ENCODE measurements at regions not wholly inside any gene's neighbourhood (a gene's known extent, or its start where the extent isn't known, plus 50 kb on each side); places are given as distances from the start of the nearest gene placed in this dataset.

DNA sequence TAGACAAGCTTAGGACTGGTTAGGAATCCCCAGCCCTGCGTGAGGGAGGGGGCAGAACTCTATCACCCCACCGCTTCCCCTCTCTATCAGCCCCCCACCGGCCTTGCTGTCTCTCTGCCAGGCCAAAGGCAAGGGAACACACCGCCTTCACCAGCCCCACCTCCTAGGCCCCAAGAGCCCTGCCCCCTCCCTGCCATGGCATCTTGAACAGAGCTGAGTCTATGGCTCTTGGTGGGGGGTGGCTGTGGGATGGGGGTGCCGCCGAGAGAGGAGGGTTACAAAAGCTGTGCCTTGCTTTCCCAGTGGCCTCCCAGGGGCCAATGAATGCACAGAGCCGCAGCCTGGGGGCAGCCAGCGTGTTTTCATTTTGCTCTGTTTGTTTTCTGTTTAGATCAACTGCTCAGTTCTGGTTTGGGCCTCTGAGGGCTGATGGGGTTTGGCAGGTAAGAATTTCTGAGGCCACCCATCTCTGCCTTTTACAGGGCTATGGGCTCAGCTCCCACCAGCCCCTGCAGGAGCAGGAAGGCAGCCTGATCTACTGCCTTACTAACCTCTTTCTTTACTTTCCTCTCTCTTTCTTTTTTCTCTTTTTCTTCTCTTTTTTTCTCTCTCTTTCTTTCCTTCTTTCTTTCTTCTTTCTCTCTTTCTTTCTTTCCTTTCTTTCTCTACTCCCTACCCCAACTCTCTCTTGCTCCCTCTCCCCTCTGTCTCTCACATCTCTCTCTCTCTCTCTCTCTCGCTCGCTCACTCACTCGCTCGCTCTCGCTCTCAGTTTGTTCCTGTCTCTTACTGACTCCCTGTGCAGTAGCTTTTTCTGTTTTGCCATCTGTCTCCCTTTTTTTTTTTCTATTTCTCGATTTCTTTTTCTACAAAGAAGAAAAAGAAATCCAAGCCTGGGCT is 128.3 kb downstream of the PJA1 start:
- TF ChIP-seq, protein P1, sequence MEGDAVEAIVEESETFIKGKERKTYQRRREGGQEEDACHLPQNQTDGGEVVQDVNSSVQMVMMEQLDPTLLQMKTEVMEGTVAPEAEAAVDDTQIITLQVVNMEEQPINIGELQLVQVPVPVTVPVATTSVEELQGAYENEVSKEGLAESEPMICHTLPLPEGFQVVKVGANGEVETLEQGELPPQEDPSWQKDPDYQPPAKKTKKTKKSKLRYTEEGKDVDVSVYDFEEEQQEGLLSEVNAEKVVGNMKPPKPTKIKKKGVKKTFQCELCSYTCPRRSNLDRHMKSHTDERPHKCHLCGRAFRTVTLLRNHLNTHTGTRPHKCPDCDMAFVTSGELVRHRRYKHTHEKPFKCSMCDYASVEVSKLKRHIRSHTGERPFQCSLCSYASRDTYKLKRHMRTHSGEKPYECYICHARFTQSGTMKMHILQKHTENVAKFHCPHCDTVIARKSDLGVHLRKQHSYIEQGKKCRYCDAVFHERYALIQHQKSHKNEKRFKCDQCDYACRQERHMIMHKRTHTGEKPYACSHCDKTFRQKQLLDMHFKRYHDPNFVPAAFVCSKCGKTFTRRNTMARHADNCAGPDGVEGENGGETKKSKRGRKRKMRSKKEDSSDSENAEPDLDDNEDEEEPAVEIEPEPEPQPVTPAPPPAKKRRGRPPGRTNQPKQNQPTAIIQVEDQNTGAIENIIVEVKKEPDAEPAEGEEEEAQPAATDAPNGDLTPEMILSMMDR (IDR thresholded peaks at IDR 0.05; ENCODE audit: insufficient read depth, low read length, poor library complexity, severe bottlenecking): no peak

DNA sequence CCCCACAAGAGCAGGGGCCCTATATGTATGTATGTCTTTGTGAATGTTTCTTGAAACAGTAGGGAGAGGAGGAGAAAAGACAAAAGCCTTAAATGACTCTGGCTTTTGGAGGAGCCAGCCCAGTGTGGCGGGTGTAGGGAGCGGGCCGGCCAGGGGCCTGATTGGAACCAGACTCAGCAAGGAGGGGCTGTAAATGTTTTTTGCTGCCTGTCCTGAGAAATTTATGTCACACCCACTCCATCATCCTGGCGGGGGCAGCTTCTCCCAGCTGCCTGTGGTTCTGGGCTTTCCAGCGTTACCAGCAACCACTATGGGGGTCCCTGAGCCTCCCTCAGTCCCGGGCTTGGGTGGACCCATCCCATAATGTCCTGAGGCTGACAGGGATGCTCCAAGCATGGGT is 130.8 kb downstream of the PJA1 start:
- no peak for DNase-seq (ENCODE audit: extremely low read depth, insufficient read length)
- Histone ChIP-seq H3K27me3 (replicated peaks; ENCODE audit: control insufficient read depth, insufficient read depth, low read length) (no peaks in the 10 kb centered on the region), H3K4me3 (replicated peaks; ENCODE audit: low read depth, low read length) (no peak overlapping the region), H3K36me3 (ENCODE audit: control insufficient read depth, insufficient read depth, low read length) (no peaks in the 10 kb centered on the region)
- TF ChIP-seq, protein P1 (IDR thresholded peaks at IDR 0.05; ENCODE audit: insufficient read depth, low read length, poor library complexity, severe bottlenecking): no peak

More for the DNA sequence above, 128.3 kb downstream of the PJA1 start:
- no peaks in the 10 kb centered on the region for H3K27me3 ChIP-seq (replicated peaks; ENCODE audit: control insufficient read depth, insufficient read depth, low read length)
- no peaks in the 10 kb centered on the region for H3K36me3 ChIP-seq (ENCODE audit: control insufficient read depth, insufficient read depth, low read length)
- no peak overlapping the region for H3K4me3 ChIP-seq (replicated peaks; ENCODE audit: low read depth, low read length)
- DNase-seq (ENCODE audit: extremely low read depth, insufficient read length): no peak

DNA sequence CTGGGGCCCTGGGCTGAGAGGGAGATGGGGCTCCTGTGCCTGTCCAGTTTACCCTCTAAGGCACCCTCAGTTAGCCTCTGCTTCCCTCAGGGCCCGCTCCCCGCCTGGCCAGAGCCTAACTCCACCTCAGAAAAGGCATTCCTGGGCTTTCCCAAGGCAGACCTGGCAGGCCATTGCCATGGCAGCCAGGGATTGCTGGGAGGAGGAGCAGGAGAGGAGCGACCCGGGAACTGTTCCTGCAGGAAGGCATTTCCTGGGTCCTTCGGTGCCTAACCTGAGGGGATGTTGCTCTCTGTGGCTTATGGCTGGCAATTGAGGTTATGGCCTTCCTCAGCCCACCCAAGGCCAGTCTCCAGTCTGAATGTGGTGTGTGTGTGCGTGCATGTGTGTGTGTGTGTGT is 131.3 kb downstream of the PJA1 start:
- no peak overlapping the region for H3K4me3 ChIP-seq (replicated peaks; ENCODE audit: low read depth, low read length)
- DNase-seq (ENCODE audit: extremely low read depth, insufficient read length): no peak
- no peaks in the 10 kb centered on the region for H3K36me3 ChIP-seq (ENCODE audit: control insufficient read depth, insufficient read depth, low read length)
- TF ChIP-seq, protein P1 (IDR thresholded peaks at IDR 0.05; ENCODE audit: insufficient read depth, low read length, poor library complexity, severe bottlenecking): no peak
- no peaks in the 10 kb centered on the region for H3K27me3 ChIP-seq (replicated peaks; ENCODE audit: control insufficient read depth, insufficient read depth, low read length)

DNA sequence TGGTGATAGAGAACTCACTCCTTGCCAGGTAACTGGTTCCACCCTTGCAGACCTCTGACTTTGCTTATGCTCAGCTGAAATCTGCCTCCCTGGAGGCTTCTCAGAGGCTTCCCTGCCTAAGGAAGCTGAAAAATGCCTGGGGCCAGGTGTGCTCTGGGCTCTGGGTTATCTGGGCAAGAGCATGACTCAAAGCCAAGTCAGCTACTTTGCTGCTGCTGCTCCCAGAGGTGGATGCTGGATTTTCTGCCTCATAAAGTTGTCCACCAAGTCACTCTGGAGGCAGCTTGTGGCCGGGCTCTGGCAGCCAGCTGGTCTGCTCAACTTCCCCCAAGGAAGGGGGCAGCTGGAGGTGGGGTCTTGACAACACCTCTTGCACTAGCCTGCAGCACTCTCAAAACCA is 132.7 kb downstream of the PJA1 start:
- no peak for DNase-seq (ENCODE audit: extremely low read depth, insufficient read length)
- Histone ChIP-seq H3K27me3 (replicated peaks; ENCODE audit: control insufficient read depth, insufficient read depth, low read length) (no peaks in the 10 kb centered on the region), H3K36me3 (ENCODE audit: control insufficient read depth, insufficient read depth, low read length) (no peaks in the 10 kb centered on the region), H3K4me3 (replicated peaks; ENCODE audit: low read depth, low read length) (no peak overlapping the region)
- TF ChIP-seq, protein P1 (IDR thresholded peaks at IDR 0.05; ENCODE audit: insufficient read depth, low read length, poor library complexity, severe bottlenecking): no peak

DNA sequence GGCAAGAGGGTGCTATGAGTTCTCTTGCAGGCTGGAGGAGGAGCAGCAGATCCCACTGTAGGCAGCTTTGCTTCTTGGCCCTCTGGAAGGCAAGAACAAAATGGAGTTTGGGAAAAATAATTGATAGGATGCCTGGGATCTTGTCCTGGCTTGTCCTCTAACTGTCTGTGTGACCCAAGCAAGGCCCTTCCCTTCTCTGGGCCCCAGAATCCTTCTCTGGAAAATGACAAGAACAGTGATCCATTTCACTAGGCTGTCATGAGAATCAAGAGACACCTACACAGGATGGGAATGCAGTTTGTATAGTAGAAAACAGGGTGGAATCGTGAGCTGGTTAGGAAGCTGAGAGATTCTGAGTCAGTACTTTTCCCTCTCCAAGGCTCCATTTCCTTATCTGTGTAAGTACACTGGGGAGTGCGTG is 133.3 kb downstream of the PJA1 start:
- TF ChIP-seq, protein P1 (IDR thresholded peaks at IDR 0.05; ENCODE audit: insufficient read depth, low read length, poor library complexity, severe bottlenecking): no peak

More for the DNA sequence above, 133.3 kb downstream of the PJA1 start:
- Histone ChIP-seq H3K4me3 (replicated peaks; ENCODE audit: low read depth, low read length) (no peak overlapping the region), H3K36me3 (ENCODE audit: control insufficient read depth, insufficient read depth, low read length) (no peaks in the 10 kb centered on the region), H3K27me3 (replicated peaks; ENCODE audit: control insufficient read depth, insufficient read depth, low read length) (no peaks in the 10 kb centered on the region)
- no peak for DNase-seq (ENCODE audit: extremely low read depth, insufficient read length)

All from GM06990 (cell line).